ENCODE measurements at regions not wholly inside any gene's neighbourhood (a gene's known extent, or its start where the extent isn't known, plus 50 kb on each side); places are given as distances from the start of the nearest gene placed in this dataset.
"Not testable (repeated sequence)": the region's sequence is repeated elsewhere in the genome, so short reads cannot be mapped to it uniquely, and the experiment has no call there.

GRCh38 chr16:29156511-29156910 lies 171.7 kb downstream of the LAT start:
- no peak for DNase-seq

GRCh38 chr16:29155866-29156200 lies 171.0 kb downstream of the LAT start:
- DNase-seq, result not testable (repeated sequence)

GRCh38 chr16:29155131-29155865 lies 170.4 kb downstream of the LAT start:
- DNase-seq, result not testable (repeated sequence)

DNA sequence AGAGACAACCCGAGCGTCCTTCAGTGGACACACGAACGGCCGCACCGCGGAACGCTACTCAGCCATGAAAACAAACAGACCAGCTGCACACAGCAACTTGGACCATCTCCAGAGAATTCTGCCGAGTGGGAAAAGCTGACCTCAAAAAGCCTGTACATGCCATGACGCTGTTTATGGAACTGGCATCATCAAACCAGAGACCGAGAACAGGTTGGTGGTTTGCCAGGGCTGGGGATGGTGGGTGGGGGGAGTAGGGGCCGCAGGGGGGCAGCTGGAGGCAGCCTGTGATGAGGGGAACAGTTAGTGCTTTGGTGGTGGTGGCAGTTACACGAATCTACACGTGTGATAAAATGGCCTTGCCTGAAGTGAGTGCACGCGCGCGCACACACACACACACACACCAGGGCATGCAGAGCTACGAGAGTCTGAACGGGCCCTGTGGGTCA lies 169.8 kb downstream of the LAT start:
- no peak for DNase-seq

- DNase-seq, result no peak
These were observed 169.2 kb downstream of the LAT start for GRCh38 chr16:29154088-29154487.

DNA sequence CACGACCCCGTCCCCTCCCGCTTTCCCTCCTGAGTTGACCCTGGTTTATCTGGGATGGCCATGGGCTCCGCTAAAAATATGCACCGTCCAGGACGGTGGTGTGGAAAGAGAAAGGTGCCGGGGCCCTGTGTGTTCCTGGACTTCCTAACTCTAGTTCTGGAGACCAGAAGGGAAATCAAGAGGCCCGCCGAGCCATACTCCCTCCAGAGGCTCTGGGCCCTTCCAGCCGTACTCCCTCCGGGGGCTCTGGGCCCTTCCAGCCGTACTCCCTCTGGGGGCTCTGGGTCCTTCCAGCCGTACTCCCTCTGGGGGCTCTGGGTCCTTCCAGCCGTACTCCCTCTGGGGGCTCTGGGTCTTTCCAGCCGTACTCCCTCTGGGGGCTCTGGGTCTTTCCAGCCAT lies 168.5 kb downstream of the LAT start:
- not testable (repeated sequence) for DNase-seq

GRCh38 chr16:29152544-29153031 lies 167.7 kb downstream of the LAT start:
- not testable (repeated sequence) for DNase-seq

- no peak for DNase-seq
These were observed 166.5 kb downstream of the LAT start for GRCh38 chr16:29151317-29151716.

- DNase-seq, result not testable (repeated sequence)
These were observed 165.1 kb downstream of the LAT start for GRCh38 chr16:29149912-29150311.

GRCh38 chr16:29148867-29149272 lies 164.0 kb downstream of the LAT start:
- DNase-seq, result no peak

- DNase-seq, result no peak
These were observed 163.4 kb downstream of the LAT start for GRCh38 chr16:29148131-29148691.

DNA sequence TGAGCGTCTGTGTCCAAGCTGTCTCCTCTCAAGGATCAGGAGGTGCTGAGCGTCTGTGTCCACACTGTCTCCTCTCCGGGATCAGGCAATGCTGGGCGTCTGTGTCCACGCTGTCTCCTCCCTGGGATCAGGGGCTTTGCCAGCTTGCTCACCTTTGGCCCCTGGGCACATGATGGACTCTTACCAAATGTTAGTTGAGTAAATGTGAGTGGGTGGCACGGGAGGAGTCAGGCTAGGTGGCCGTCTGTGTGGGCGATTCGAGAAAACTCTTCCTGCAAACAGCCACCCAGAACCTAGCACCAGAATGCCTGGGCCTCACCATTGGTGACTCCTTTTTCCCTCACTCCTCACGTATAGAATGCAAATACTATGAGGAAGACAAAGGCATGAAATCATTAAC lies 162.9 kb downstream of the LAT start:
- DNase-seq, result not testable (repeated sequence)

GRCh38 chr16:29146808-29147643 lies 162.2 kb downstream of the LAT start:
- DNase-seq, result not testable (repeated sequence)

GRCh38 chr16:29146266-29146665 lies 161.4 kb downstream of the LAT start:
- no peak for DNase-seq

- not testable (repeated sequence) for DNase-seq
These were observed 160.8 kb downstream of the LAT start for GRCh38 chr16:29145486-29146225.

- not testable (repeated sequence) for DNase-seq
These were observed 160.2 kb downstream of the LAT start for GRCh38 chr16:29145086-29145485.

DNA sequence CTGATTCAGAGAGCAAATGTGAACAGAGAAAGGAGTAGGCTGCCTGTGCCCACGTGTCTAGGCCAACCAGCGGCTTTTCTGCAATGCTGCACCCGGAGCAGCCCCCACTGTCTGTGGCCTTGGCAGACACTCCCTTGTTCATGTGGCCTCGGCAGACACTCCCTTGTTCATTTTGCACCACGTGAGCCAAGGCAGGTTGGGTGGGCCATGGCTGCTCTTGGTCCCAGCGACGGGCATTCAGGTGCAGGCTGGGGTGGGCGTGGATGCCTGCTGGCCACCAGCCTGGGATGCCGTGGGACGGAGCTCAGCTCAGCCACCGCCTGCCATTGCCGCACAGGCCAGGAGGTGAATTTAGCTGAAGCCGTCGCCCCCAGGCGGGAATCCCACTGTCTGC lies 159.8 kb downstream of the LAT start:
- not testable (repeated sequence) for DNase-seq

GRCh38 chr16:29143739-29144668 lies 159.2 kb downstream of the LAT start:
- not testable (repeated sequence) for DNase-seq

DNA sequence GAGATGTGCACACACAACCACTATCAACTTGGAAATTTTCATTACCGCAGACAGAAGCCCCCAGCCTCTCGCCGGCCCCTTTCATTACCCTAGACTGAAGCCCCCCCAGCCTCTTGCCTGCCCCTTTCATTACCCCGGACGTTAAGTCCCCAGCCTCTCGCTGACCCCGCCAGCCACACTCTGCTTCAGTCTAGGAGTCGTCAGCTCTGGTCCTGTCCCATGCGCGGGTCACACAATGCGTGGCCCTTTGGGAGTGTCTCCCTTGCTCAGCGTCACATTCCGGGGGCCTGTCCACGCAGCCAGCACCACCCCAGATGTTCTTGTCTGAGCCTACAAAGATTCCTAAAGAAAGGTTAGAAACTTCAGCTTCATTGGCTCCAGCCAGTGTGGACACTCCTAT lies 157.7 kb downstream of the LAT start:
- DNase-seq, result not testable (repeated sequence)

DNA sequence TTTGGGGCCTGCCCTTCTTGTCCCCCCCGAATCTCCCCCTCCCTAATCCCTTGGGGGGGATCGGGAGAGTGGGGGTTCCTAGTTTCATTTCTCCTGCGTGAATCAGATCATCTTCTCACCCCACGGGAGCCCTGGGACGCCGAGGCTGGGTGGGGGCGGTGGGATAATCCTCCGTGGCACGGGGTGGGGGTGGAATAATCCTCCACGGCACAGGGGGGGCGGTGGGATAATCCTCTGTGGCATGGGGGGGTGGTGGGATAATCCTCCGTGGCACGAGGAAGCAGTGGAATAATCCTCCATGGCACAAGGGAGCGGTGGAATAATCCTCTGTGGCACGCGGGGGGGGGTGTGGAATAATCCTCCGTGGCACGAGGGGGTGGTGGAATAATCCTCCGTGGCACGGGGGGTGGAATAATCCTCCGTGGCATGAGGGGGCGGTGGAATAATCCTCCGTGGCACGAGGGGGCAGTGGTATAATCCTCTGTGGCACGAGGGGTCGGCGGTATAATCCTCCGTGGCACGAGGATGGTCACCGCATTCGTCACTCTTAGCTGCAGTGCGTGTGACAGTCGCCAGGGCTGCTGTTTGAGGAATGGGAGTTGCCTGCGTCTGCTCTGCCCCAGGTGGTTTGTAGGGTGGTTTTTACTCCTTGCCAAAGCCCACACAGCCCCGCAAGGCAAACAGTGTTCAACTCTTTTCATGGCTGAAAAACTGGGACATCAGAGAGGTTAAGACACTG lies 156.9 kb downstream of the LAT start:
- DNase-seq, result no peak

DNA sequence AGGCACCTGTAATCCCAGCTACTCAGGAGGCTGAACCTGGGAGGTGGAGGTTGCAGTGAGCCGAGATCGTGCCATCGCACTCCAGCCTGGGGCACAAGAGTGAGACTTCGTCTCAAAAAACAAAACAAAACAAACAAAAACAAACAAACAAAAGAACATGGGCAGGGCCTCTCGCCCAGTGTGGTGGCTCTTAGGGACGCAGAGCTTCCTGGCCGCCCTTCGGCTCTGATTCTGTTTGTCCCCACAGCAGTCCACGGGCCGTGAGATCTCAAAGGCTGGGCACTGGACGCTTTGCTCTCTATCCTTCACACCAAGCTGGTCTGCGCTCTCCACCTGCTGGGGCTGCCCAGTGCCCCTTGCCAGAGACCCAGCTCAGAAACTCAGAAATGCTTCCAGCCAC lies 156.3 kb downstream of the LAT start:
- DNase-seq, result not testable (repeated sequence)
